HL-60 (cell line): ENCODE measurements at regions not wholly inside any gene's neighbourhood (a gene's known extent, or its start where the extent isn't known, plus 50 kb on each side); places are given as distances from the start of the nearest gene placed in this dataset.

ENCODE experiments used
- DNase-seq, 2 experiments: peaks; one replicate each; pipeline ENCODE4 v3.0.0-alpha.2; 2010 to 2020; ENCODE audit warnings: low read depth in 1 of 2, low spot score in 1 of 2
- H3K27ac ChIP-seq: fragments of 250-450 bp; sonication (Bioruptor Pico); replicated peaks from 2 replicates; pipeline ENCODE4 v1.5.1; 2020; ENCODE audit warnings: mild to moderate bottlenecking, moderate library complexity
- H3K27me3 ChIP-seq: fragments of 250-450 bp; sonication (Bioruptor Pico); 2 replicates; pipeline ENCODE4 v1.5.1; 2021; ENCODE audit warnings: mild to moderate bottlenecking, moderate library complexity; ENCODE audit not compliant: insufficient read depth, poor library complexity, severe bottlenecking
- H3K4me3 ChIP-seq: replicated peaks from 2 replicates; pipeline ENCODE4 v1.5.1; 2011; ENCODE audit warnings: mild to moderate bottlenecking, control low read depth, low read length; ENCODE audit not compliant: insufficient read depth
- CTCF ChIP-seq: IDR thresholded peaks from one replicate; pipeline ENCODE4 v1.5.1; 2011; ENCODE audit warnings: low read length, control low read depth, inconsistent platforms; ENCODE audit not compliant: insufficient read depth
- GABPA ChIP-seq: IDR thresholded peaks from 2 replicates; pipeline ENCODE4 v1.6.1; 2012; ENCODE audit warnings: low read depth
- POLR2AphosphoS5 ChIP-seq: IDR thresholded peaks from 2 replicates; pipeline ENCODE4 v1.6.1; 2012; ENCODE audit warnings: low read depth
- SPI1 ChIP-seq: IDR thresholded peaks from 2 replicates; pipeline ENCODE4 v1.6.1; 2012; ENCODE audit warnings: low read depth, mild to moderate bottlenecking, borderline replicate concordance
- TF ChIP-seq, protein P1 (sequence below): IDR thresholded peaks from 2 replicates; pipeline ENCODE4 v1.6.1; 2012; ENCODE audit warnings: low read depth; ENCODE audit not compliant: insufficient replicate concordance

DNA sequence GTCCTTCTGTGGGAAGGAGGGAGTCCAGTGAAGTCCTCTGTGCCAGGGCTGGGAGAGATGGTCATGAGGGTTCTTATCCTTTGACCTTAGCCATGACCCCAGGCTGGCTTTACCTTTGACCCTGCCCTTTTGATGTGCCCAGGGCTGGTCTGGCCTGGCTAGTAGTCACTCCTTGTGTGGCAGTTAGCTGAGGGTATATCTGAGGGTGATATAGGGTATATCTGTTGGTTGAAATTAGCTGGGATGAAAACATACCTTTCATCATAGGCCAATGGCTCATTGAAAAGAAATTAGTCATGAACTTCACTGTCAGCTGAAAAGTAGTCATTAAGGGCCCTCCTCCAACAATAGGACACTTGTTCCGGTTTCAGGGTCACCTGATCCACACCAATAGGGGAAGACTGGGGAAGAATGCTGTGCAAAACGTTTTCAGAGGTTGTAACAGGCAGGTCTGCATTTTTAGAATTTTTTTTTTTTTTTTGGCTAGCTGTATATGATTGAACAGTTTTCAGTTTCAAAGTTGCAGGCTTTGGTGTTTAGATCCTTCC lies 74.6 kb upstream of the STOX2 start:
- peak; percentile 18; the same call in 1 of the 2 replicates for TF ChIP-seq SPI1
- TF ChIP-seq, protein P1, sequence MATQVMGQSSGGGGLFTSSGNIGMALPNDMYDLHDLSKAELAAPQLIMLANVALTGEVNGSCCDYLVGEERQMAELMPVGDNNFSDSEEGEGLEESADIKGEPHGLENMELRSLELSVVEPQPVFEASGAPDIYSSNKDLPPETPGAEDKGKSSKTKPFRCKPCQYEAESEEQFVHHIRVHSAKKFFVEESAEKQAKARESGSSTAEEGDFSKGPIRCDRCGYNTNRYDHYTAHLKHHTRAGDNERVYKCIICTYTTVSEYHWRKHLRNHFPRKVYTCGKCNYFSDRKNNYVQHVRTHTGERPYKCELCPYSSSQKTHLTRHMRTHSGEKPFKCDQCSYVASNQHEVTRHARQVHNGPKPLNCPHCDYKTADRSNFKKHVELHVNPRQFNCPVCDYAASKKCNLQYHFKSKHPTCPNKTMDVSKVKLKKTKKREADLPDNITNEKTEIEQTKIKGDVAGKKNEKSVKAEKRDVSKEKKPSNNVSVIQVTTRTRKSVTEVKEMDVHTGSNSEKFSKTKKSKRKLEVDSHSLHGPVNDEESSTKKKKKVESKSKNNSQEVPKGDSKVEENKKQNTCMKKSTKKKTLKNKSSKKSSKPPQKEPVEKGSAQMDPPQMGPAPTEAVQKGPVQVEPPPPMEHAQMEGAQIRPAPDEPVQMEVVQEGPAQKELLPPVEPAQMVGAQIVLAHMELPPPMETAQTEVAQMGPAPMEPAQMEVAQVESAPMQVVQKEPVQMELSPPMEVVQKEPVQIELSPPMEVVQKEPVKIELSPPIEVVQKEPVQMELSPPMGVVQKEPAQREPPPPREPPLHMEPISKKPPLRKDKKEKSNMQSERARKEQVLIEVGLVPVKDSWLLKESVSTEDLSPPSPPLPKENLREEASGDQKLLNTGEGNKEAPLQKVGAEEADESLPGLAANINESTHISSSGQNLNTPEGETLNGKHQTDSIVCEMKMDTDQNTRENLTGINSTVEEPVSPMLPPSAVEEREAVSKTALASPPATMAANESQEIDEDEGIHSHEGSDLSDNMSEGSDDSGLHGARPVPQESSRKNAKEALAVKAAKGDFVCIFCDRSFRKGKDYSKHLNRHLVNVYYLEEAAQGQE = no peak
- Histone ChIP-seq H3K27ac (peak overlapping the region; percentile 71), H3K4me3 (no peak overlapping the region), H3K27me3 (no peaks in the 10 kb centered on the region)
- DNase-seq = peak; percentile 27 to 46

DNA sequence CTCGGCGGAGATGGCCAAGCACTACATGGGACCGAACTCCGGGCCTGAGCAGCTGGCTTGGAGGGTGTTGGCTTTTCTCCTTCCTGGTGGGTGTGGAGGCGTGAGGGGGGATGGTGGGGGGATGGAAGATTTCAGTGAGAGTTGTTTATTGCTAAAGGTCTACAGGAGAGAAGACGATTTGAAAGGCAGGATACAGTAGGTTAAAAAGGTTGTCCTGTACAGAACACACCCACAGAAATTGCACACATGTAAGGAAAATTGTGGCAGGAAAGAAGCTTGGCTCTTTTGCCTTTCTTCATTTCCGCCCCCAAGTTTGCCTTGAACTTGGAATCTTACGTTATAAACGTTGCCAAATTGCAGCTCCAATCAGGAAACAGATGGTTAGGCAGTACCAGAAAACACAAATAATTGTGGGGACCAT lies 74.1 kb upstream of the STOX2 start:
- Histone ChIP-seq H3K27me3 (no peaks in the 10 kb centered on the region), H3K27ac (peak overlapping the region; percentile 71), H3K4me3 (no peak overlapping the region)
- peak; percentile 43 to 49 for DNase-seq
- TF ChIP-seq GABPA (no peak), SPI1 (no peak), POLR2AphosphoS5 (no peak), CTCF (no peak)
- TF ChIP-seq, protein P1 = no peak

DNA sequence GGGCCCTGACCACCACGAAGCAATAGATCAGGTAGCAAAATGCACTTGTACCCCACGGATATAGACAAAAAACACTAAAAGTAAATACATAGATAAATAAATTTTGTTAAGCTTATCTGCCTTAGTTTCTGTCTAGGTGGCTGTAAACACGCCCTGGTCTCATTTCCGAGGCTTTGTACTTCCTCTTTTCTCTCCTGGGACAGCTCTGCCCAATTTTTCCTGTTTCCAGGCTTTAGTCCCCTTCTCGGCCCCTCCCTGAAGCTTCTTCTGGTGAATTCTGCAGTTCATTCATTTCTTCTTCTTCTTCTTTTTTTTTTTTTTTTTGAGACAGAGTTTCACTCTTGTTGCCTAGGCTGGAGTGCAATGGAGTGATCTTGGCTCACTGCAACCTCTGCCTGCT lies 73.4 kb upstream of the STOX2 start:
- TF ChIP-seq SPI1 = peak; percentile 71; the same call in 1 of the 2 replicates
- no peak for TF ChIP-seq CTCF
- H3K27ac ChIP-seq = peak overlapping the region; percentile 71
- peak in 1 of 2 experiments; percentile 67 for DNase-seq

DNA sequence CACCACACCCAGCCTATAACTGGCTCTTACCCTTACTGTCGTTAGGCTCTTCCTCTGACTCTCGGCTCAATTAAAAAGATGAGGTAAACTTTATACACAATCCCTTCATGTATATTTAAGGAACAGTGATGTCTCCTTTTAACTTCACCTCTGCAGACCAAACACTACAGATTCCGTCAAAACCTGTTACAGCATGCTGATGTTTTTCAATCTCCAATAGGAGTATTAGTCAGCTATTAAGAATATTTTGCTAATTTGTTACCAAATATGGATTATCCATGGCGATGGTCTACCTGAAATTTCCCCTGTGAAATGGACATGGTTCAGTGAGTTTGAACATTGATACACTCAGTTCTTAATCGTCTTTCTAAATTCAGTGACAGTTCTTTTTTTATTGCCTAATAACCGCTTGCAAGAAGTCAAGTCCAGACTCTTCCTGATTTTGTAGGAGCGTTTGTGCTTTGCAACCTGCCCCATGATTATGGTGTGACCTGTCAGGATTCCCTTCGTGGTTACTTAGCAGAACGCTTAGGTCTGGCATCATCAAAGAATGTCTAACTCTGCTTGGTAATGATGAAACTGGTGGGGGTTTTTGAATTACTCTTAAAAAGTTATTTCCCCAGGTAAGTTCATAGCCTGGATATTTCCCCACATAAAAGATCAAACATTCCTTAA lies 72.2 kb upstream of the STOX2 start:
- TF ChIP-seq POLR2AphosphoS5 = peak; percentile 40; the same call in 1 of the 2 replicates
- TF ChIP-seq, protein P1 = no peak
- peak; percentile 49; the same call in 1 of the 2 replicates for TF ChIP-seq SPI1
- peak; percentile 62 to 87 for DNase-seq
- H3K4me3 ChIP-seq = no peak overlapping the region
- H3K27me3 ChIP-seq = no peaks in the 10 kb centered on the region
- peak overlapping the region; percentile 71 for H3K27ac ChIP-seq

More for the DNA sequence above, 73.4 kb upstream of the STOX2 start:
- no peaks in the 10 kb centered on the region for H3K27me3 ChIP-seq
- H3K4me3 ChIP-seq = no peak overlapping the region
